ENCODE measurements at regions not wholly inside any gene's neighbourhood (a gene's known extent, or its start where the extent isn't known, plus 50 kb on each side); places are given as distances from the start of the nearest gene placed in this dataset.
"Not testable (repeated sequence)": the region's sequence is repeated elsewhere in the genome, so short reads cannot be mapped to it uniquely, and the experiment has no call there.

GRCh38 chr7:65561786-65562372, 188.2 kb downstream of the ZNF92 start:
- H3K36me3 ChIP-seq; H3K4me3 ChIP-seq; H3K27ac ChIP-seq; H3K9me3 ChIP-seq; H3K4me1 ChIP-seq (ENCODE audit: insufficient read depth); intact Hi-C loops (cut with DNase I); H3K27me3 ChIP-seq; DNase-seq: not testable (repeated sequence)
- WGBS, 3 donors: 88 to 95% (median 91%) methylated on average over 5 of the region's 6 CpGs

GRCh38 chr7:65562522-65562921, 188.9 kb downstream of the ZNF92 start:
- H3K36me3 ChIP-seq; H3K4me1 ChIP-seq (ENCODE audit: insufficient read depth); DNase-seq; H3K9me3 ChIP-seq; H3K27ac ChIP-seq; H3K27me3 ChIP-seq; H3K4me3 ChIP-seq; intact Hi-C loops (cut with DNase I): not testable (repeated sequence)
- WGBS, 3 donors: 38 to 46% (median 43%) methylated on average over 1 of the region's 2 CpGs

GRCh38 chr7:65563333-65563732, 189.7 kb downstream of the ZNF92 start:
- H3K4me1 ChIP-seq (ENCODE audit: insufficient read depth); DNase-seq; H3K9me3 ChIP-seq; H3K27me3 ChIP-seq; H3K4me3 ChIP-seq; H3K27ac ChIP-seq; H3K36me3 ChIP-seq; intact Hi-C loops (cut with DNase I): not testable (repeated sequence)
- no CpG with 5 or more reads among the region's 1 CpG for WGBS, 3 donors

GRCh38 chr7:65568226-65568625, 194.6 kb downstream of the ZNF92 start:
- DNase-seq; H3K4me3 ChIP-seq; H3K9me3 ChIP-seq; H3K27ac ChIP-seq; H3K4me1 ChIP-seq (ENCODE audit: insufficient read depth); H3K36me3 ChIP-seq; H3K27me3 ChIP-seq; intact Hi-C loops (cut with DNase I): not testable (repeated sequence)
- no CpG with 5 or more reads among the region's 6 CpGs for WGBS, 3 donors

GRCh38 chr7:65570990-65571389, 197.3 kb downstream of the ZNF92 start:
- H3K36me3 ChIP-seq; H3K4me1 ChIP-seq (ENCODE audit: insufficient read depth); intact Hi-C loops (cut with DNase I); H3K4me3 ChIP-seq; H3K27me3 ChIP-seq; DNase-seq; H3K27ac ChIP-seq; H3K9me3 ChIP-seq: not testable (repeated sequence)
- no CpG with 5 or more reads among the region's 1 CpG for WGBS, 3 donors

- H3K27ac ChIP-seq; H3K27me3 ChIP-seq; H3K4me1 ChIP-seq (ENCODE audit: insufficient read depth); H3K9me3 ChIP-seq; intact Hi-C loops (cut with DNase I); DNase-seq; H3K36me3 ChIP-seq; H3K4me3 ChIP-seq: not testable (repeated sequence)
- 2 to 5% (median 4%) methylated on average over 14 to 29 of the region's 35 CpGs for WGBS, 3 donors
Observed at GRCh38 chr7:65572581-65572980, 198.9 kb downstream of the ZNF92 start.

- intact Hi-C loops (cut with DNase I); H3K27ac ChIP-seq; H3K4me1 ChIP-seq (ENCODE audit: insufficient read depth); H3K36me3 ChIP-seq; DNase-seq; H3K27me3 ChIP-seq; H3K9me3 ChIP-seq; H3K4me3 ChIP-seq: not testable (repeated sequence)
- WGBS, 3 donors: 50 to 88% methylated on average over 1 of the region's 1 CpG; no CpG with 5 or more reads in 1 of the 3 donors
Observed at GRCh38 chr7:65576370-65576769, 202.7 kb downstream of the ZNF92 start.

- DNase-seq; H3K9me3 ChIP-seq; intact Hi-C loops (cut with DNase I); H3K27ac ChIP-seq; H3K36me3 ChIP-seq; H3K27me3 ChIP-seq; H3K4me1 ChIP-seq (ENCODE audit: insufficient read depth); H3K4me3 ChIP-seq: not testable (repeated sequence)
- 77 to 100% (median 92%) methylated on average over 1 to 2 of the region's 2 CpGs for WGBS, 3 donors
Observed at GRCh38 chr7:65582518-65583119, 209.0 kb downstream of the ZNF92 start.

- intact Hi-C loops (cut with DNase I); H3K4me3 ChIP-seq; H3K9me3 ChIP-seq; H3K27ac ChIP-seq; H3K36me3 ChIP-seq; DNase-seq; H3K27me3 ChIP-seq; H3K4me1 ChIP-seq (ENCODE audit: insufficient read depth): not testable (repeated sequence)
- WGBS, 3 donors: 29 to 48% (median 37%) methylated on average over 1 of the region's 1 CpG
Observed at GRCh38 chr7:65602495-65602894, 228.8 kb downstream of the ZNF92 start.
